Stimulated activated memory B cell treated with anti-CD40 and anti-IgM and Interleukin-4, amounts not matched to agents 10 μg/mL and 1 μg/mL and 100 μg/mL, for 72 hours (primary cell): ENCODE measurements at regions not wholly inside any gene's neighbourhood (a gene's known extent, or its start where the extent isn't known, plus 50 kb on each side); places are given as distances from the start of the nearest gene placed in this dataset.
"Not testable (repeated sequence)": the region's sequence is repeated elsewhere in the genome, so short reads cannot be mapped to it uniquely, and the experiment has no call there.

Experiments
- ATAC-seq: fragments of 150-1000 bp; cut with Tn5 transposase; 2 replicates; pipeline ENCODE4 v1.10.0; 2021
- H3K27ac Mint-ChIP-seq: one replicate; pipeline ENCODE4 v1.8.0; 2022; ENCODE audit warnings: mild to moderate bottlenecking, mixed read lengths
- H3K27me3 Mint-ChIP-seq: one replicate; pipeline ENCODE4 v1.8.0; 2022; ENCODE audit warnings: mixed read lengths
- H3K36me3 Mint-ChIP-seq: one replicate; pipeline ENCODE4 v1.8.0; 2022; ENCODE audit warnings: mixed read lengths
- H3K4me1 Mint-ChIP-seq: one replicate; pipeline ENCODE4 v1.8.0; 2022; ENCODE audit warnings: mixed read lengths
- H3K4me3 Mint-ChIP-seq: one replicate; pipeline ENCODE4 v1.8.0; 2022; ENCODE audit warnings: mild to moderate bottlenecking, moderate library complexity, mixed read lengths
- H3K9me3 Mint-ChIP-seq: one replicate; pipeline ENCODE4 v1.8.0; 2022; ENCODE audit warnings: mixed read lengths

DNA sequence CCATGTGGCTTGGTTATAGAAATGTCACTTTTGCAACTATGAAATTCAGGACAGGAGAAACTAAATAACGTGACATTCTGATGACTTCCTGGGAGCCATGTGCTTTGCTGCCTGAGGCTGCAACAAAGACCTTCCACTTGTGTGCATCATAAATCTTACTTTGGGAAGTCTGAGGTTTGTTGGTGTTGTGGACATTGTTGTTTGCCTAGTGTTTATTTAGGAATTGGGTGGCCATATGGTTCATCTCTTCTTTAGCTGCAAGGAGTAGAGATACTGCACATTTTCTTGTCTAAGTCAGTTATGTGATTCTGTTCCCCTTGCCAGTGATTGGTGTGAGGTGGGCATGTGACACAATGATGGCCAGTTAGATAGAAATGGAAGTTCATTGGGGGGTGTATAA, 167.3 kb upstream of the SSTR1 start:
- Mint-ChIP-seq H3K27ac (no peak overlapping the region), H3K9me3 (no peaks in the 10 kb centered on the region), H3K4me1 (no peaks in the 10 kb centered on the region), H3K27me3 (no peaks in the 10 kb centered on the region), H3K4me3 (no peak overlapping the region), H3K36me3 (no peaks in the 10 kb centered on the region)
- ATAC-seq: no peak

DNA sequence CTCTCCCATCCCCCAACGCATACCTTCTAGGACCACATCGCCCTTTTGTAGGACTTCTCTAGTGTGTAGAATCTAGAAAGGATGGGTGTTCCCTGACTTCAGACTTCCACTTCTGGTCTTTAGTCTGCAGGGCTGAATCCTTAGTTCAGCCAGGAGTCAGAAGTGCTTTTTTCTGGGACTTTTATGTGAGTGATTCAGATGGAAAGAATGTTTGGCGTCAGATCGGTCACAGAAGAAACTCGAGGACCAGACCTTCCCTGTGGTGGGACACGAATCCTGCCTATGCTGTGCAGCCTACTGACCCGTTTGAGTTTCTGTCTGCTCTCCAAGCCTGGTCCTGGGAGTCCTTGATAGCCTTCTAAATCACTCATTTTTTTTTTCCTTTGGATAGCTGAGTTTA, 165.4 kb upstream of the SSTR1 start:
- no peak overlapping the region for H3K4me3 Mint-ChIP-seq
- H3K27me3 Mint-ChIP-seq: no peaks in the 10 kb centered on the region
- no peaks in the 10 kb centered on the region for H3K4me1 Mint-ChIP-seq
- no peaks in the 10 kb centered on the region for H3K36me3 Mint-ChIP-seq
- H3K27ac Mint-ChIP-seq: no peak overlapping the region
- H3K9me3 Mint-ChIP-seq: no peaks in the 10 kb centered on the region
- no peak for ATAC-seq

DNA sequence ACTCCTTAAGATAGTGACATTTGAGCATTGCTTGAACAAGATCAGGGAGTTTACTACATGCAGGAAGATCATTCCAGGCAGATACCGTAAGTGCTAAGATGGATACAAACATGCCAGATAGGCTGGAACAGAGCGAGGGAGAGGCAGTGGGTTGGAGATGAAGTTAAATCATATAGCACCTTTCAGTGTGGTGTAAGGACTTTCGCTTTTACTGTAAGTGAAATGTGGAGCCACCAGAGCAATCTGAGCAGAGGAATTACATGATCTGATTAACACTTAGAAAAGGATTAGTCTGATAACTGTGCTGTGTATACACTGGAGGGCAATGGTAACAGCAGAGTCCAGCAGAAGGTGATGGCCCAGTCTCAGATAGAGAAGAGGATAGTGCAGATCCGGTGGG, 163.0 kb upstream of the SSTR1 start:
- H3K4me3 Mint-ChIP-seq: no peak overlapping the region
- H3K4me1 Mint-ChIP-seq: no peaks in the 10 kb centered on the region
- H3K9me3 Mint-ChIP-seq: peaks cover 10% of the 10 kb centered on the region
- no peaks in the 10 kb centered on the region for H3K27me3 Mint-ChIP-seq
- H3K36me3 Mint-ChIP-seq: no peaks in the 10 kb centered on the region
- ATAC-seq: no peak
- H3K27ac Mint-ChIP-seq: no peak overlapping the region

DNA sequence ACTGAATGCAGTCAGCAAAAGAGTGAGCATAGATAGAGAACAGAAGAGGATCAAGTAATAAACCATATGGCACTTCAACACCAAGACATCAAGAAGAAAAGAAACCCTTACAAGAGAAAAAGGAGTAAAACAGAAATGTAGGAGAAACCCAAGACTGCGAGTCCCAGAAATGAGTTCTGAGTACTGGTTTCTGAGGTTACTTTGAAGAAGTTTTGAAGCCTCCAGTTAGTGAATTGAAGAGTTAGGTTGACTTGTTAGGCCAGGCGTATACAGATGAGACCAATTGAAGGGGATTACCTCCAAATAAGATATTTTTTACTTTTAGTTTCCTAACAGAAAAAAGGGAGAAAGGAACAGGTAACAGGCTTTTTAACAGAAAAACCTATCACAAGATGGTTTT, 162.2 kb upstream of the SSTR1 start:
- Mint-ChIP-seq H3K9me3 (peaks cover 10% of the 10 kb centered on the region), H3K4me3 (no peak overlapping the region), H3K27ac (no peak overlapping the region), H3K4me1 (no peaks in the 10 kb centered on the region), H3K27me3 (no peaks in the 10 kb centered on the region), H3K36me3 (no peaks in the 10 kb centered on the region)
- no peak for ATAC-seq

DNA sequence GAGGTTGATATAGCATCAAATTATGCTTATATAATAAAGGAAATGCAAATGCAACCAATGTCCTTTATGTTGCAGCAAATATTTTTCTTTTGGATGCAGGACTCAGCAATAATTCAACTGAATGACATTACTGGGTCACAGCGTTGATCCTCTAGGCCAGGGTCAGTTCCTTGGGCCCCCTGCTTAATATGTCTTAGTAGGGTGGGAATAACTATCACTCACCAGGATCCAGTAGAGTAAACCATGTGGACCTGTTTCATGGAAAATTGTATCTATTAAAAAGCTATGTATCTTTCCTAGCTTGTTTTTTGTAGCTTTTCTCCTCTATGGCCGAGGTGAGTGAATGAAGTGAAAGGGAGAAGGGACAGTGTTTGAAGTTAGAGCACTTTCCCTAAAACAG, 161.5 kb upstream of the SSTR1 start:
- Mint-ChIP-seq H3K36me3 (no peaks in the 10 kb centered on the region), H3K4me1 (no peaks in the 10 kb centered on the region), H3K9me3 (peaks cover 11% of the 10 kb centered on the region), H3K27ac (no peak overlapping the region), H3K4me3 (no peak overlapping the region), H3K27me3 (no peaks in the 10 kb centered on the region)
- ATAC-seq: no peak

DNA sequence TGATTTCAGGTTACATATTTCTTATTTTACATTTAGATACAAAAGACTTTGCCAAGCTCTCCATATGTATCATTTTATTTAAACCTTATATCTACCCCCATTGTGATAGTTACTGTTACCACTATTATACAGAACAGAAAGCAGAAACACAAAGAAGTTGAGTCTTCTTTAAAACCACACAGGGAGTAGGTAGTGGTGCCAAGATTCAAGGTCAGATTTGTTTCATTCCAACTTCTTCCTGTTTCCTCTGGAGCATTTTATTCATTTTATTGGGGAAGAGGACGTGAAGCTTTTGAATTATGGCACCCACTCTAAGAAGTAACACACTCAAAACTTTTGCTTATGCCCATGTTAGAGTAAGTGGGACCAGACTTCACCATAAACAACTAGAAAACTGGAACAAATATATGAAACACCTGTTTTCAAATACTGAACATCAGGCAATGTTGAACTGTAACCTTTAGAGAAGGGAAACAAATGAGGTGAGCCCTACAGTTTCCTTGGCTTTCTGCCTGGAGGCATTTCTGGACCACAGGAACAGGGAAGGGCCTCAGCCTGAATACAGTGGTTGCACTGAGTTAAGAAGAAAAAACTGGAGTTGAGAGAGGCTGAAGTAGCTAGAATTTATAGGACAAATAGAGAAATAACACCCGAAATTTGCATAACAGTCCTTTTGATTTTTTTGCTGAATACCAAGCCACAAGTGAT, 160.4 kb upstream of the SSTR1 start:
- H3K9me3 Mint-ChIP-seq: peaks cover 13% of the 10 kb centered on the region
- no peak overlapping the region for H3K27ac Mint-ChIP-seq
- no peaks in the 10 kb centered on the region for H3K4me1 Mint-ChIP-seq
- no peak overlapping the region for H3K4me3 Mint-ChIP-seq
- H3K36me3 Mint-ChIP-seq: no peaks in the 10 kb centered on the region
- H3K27me3 Mint-ChIP-seq: no peaks in the 10 kb centered on the region
- no peak for ATAC-seq

DNA sequence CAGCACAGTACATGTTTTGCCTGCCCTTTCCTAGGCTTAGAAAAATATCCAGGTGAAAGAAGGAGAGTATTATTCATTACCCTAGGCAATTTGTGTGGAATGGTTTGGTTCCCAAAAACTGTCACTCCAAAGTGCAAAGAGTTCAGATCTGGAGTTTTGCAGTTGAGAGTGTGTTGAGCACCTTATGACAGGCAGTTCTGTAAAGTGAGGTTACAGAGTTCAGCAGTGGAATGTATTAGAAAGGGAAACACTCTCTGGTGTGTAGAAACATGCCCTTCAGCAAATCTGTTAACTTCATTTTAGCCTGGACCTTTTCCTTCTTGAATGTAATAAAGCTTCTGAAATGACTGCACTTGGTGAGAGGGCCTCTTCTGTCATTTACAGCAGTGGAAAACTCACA, 154.0 kb upstream of the SSTR1 start:
- Mint-ChIP-seq H3K4me3 (no peak overlapping the region), H3K36me3 (no peaks in the 10 kb centered on the region), H3K27ac (no peak overlapping the region), H3K4me1 (no peaks in the 10 kb centered on the region), H3K27me3 (no peaks in the 10 kb centered on the region), H3K9me3 (peaks cover 7% of the 10 kb centered on the region)
- no peak for ATAC-seq

DNA sequence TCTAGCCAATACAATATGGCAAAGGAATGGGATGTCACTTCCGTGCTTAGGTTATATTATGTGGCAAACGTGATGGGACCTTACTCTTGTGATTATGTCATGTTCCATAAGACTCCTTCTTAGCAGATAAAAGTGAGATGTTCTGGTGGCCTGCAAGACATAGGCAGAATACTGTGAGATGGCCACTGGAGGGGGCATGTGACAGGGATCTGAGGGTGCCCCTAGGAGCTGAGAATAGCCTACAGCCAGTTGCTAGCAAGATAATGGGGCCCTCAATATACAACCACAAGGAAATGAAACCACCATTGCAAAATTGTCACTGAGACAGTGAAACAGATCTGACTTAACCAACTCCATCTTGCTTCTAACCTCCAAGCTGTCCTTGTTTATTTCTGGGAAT, 151.4 kb upstream of the SSTR1 start:
- no peak for ATAC-seq
- H3K27me3 Mint-ChIP-seq: no peaks in the 10 kb centered on the region

DNA sequence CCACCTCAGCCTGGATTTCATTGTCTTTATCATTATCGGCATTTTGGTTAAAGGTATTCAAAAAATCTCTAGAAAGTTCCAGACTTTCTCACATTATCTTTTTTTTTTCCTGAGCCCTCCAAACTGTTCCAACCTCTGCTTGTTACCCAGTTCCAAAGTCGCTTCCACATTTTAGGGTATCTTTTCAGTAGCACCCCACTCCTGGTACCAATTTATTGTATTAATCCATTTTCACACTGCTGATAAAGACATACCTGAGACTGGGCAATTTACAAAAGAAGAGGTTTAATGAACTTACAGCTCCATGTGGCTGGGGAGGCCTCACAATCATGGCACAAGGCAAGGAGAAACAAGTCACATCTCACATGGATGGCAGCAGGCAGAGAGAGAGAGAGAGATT, 145.5 kb upstream of the SSTR1 start:
- not testable (repeated sequence) for H3K27ac Mint-ChIP-seq, H3K9me3 Mint-ChIP-seq, H3K27me3 Mint-ChIP-seq, ATAC-seq, H3K36me3 Mint-ChIP-seq, H3K4me3 Mint-ChIP-seq, H3K4me1 Mint-ChIP-seq

More for the DNA sequence above, 151.4 kb upstream of the SSTR1 start:
- H3K36me3 Mint-ChIP-seq: no peaks in the 10 kb centered on the region
- H3K4me1 Mint-ChIP-seq: no peaks in the 10 kb centered on the region
- H3K4me3 Mint-ChIP-seq: no peak overlapping the region
- peaks cover 3% of the 10 kb centered on the region for H3K9me3 Mint-ChIP-seq
- H3K27ac Mint-ChIP-seq: no peak overlapping the region

DNA sequence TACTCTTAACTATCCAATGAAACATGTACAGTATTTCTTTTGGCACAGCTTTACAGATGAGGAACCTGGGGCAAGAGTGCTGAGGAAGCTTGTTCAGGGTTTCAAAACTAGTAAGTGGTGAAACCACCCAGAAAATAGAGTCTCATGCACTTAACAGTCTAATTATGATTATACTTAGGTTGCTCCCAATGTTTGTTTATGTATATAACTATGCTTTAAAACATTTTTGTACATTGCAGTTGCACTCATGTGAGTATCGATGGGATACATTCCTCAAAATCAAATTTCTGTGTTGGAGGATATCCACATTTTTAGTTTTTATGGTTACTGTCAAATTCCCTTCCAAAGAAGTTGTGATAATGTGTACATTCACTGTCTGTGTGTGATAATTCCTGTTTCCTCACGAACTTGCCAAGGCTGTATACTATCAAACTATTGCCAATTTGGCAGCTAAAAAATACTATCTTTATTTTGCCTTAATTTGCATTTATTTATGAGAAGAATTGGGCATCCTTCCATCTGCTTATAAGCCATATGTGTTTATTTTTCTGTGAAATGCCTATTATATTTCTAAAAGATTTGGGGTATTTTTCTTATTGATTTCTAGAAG, 143.9 kb upstream of the SSTR1 start:
- Mint-ChIP-seq H3K4me3 (no peak overlapping the region), H3K27me3 (no peaks in the 10 kb centered on the region), H3K4me1 (no peaks in the 10 kb centered on the region), H3K36me3 (no peaks in the 10 kb centered on the region), H3K27ac (no peak overlapping the region), H3K9me3 (peaks cover 10% of the 10 kb centered on the region)
- no peak for ATAC-seq

DNA sequence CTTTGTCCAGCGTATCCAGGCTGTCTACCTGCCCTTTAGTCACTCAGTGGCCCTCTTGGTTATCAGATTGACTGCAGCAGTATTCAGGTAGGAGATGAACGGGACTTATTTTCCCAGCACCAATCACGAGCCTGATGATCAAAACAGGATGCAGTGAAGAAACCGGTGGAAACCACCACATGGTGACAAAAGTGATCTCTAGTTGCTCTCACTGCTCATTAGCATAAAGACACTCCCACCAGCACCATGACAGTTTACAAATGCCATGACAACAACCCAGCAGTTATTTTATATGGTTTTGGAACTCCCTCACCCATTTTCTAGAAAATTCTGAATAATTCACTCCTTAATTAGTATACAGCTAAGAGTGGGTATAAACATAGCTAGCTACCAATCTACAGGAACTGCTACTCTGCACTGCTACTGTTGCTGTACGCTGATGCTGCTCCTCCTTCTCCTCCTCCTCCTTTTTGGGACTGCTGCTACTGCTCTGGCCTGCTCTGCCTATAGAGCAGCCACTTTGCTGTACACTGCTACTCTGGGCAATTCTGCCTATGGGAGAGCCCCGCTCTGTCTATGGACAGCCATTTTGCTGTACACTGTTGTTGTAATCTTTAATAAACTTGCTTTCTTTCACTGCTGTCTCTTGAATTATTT, 142.5 kb upstream of the SSTR1 start:
- Mint-ChIP-seq H3K27me3 (no peaks in the 10 kb centered on the region), H3K9me3 (peaks cover 11% of the 10 kb centered on the region), H3K27ac (no peak overlapping the region), H3K4me1 (no peaks in the 10 kb centered on the region), H3K36me3 (no peaks in the 10 kb centered on the region), H3K4me3 (no peak overlapping the region)
- no peak for ATAC-seq

DNA sequence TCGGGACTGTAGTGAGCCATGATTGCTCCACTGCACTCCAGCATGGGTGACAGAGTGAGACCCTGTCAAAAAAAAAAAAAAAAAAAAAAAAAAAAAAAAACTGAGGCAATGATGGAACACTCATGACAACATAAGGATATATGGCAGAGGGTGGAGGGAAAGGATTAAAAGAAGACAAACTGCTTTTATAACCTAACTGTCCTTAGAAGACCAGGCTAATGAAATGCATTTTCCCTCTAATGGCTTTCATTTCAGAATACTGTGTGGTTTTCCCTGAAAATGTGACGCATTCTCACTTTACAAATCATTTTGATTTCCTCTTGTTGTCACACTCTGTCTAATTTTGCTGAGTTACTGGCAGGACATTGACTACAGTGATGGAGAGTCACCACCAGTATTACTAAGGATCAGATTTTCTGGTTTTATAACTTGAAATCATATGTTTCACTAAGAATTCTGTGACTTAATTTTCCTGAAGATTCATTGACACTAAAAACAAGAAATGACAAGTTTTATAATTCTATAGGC, 137.6 kb upstream of the SSTR1 start:
- no peaks in the 10 kb centered on the region for H3K36me3 Mint-ChIP-seq
- H3K4me3 Mint-ChIP-seq: no peak overlapping the region
- H3K9me3 Mint-ChIP-seq: peaks cover 3% of the 10 kb centered on the region
- ATAC-seq: no peak
- no peaks in the 10 kb centered on the region for H3K4me1 Mint-ChIP-seq
- no peaks in the 10 kb centered on the region for H3K27me3 Mint-ChIP-seq
- H3K27ac Mint-ChIP-seq: no peak overlapping the region

DNA sequence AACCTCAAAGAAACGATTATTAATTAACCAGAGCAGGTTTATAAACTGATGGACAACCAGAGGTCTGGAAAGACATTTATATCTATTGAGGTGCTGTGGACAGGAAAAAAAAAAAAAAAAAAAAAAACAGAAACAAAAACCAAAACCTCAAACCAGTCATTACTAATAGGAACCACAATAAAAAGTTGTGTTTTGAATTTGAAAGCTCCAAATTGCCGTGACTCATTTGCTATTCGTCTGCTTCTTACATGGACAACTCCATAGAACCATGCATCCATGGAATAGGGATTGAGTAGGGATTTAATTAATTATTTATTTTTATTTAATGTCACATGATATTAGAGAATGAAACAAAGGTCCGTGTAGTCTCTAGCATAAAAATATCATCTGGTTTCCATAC, 134.1 kb upstream of the SSTR1 start:
- no peak for ATAC-seq
- no peaks in the 10 kb centered on the region for H3K4me1 Mint-ChIP-seq
- peaks cover 10% of the 10 kb centered on the region for H3K9me3 Mint-ChIP-seq
- H3K27me3 Mint-ChIP-seq: no peaks in the 10 kb centered on the region
- no peaks in the 10 kb centered on the region for H3K36me3 Mint-ChIP-seq
- H3K27ac Mint-ChIP-seq: no peak overlapping the region
- no peak overlapping the region for H3K4me3 Mint-ChIP-seq

DNA sequence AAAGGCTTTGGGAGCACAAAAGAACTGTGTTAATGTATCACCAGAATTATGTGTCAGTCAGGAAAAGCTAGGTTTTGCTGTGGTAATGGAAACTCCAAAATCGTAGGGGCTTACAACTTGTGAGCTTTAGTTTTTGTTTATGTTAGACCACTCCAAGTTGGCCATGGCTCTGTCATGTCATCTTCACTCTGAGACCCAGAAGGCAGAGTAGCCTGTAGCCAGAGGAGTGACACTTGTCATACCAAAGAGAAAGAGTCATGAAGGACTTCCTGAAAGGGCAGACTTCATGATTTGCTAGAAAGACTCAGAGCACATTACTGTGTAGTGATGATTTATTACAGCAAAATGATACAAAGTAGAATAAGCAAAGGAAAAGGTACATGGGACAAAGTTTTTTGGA, 133.6 kb upstream of the SSTR1 start:
- H3K27me3 Mint-ChIP-seq: no peaks in the 10 kb centered on the region
- no peak overlapping the region for H3K27ac Mint-ChIP-seq
- ATAC-seq: no peak
- H3K9me3 Mint-ChIP-seq: peaks cover 10% of the 10 kb centered on the region
- H3K4me1 Mint-ChIP-seq: no peaks in the 10 kb centered on the region
- H3K36me3 Mint-ChIP-seq: no peaks in the 10 kb centered on the region
- no peak overlapping the region for H3K4me3 Mint-ChIP-seq

DNA sequence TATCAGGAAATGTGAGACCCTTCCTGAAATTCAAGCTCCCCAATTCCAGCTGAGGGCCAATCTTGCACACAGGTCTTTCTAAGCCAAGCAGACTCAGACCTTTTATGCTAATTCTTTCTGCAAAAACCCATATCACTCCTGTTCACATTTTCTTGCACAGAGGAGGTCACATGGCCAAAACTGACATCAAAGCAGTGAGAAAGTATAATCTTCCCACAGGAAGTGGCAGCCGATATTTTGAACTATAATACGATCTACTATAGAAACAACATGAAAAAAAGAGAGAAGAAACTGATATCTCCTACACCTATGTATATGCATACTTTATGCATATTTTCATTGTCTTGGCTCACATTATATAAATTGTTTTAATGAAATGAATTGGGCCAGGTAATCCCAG, 132.9 kb upstream of the SSTR1 start:
- H3K9me3 Mint-ChIP-seq: peaks cover 6% of the 10 kb centered on the region
- no peaks in the 10 kb centered on the region for H3K27me3 Mint-ChIP-seq
- no peak for ATAC-seq
- no peaks in the 10 kb centered on the region for H3K4me1 Mint-ChIP-seq
- H3K4me3 Mint-ChIP-seq: no peak overlapping the region
- no peaks in the 10 kb centered on the region for H3K36me3 Mint-ChIP-seq
- H3K27ac Mint-ChIP-seq: no peak overlapping the region

DNA sequence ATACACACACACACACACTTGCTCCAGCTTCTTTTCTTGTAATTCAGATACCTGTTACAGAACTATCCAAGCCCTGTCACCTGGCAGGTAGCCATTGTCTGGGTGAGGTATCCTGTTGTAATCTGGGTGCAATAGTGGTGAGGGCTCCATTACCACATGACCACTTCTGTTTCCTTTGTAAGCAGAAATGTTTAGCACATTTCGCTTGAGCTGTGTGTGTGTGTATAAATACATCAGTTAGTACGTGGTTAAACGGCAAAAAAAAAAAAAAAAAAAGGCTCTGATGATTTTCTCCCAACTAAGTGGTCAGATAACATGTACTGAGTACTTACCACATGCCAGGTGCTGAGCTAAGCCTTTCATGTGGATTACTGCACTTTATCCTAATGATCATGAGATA, 129.3 kb upstream of the SSTR1 start:
- no peak overlapping the region for H3K27ac Mint-ChIP-seq
- no peak overlapping the region for H3K4me3 Mint-ChIP-seq
- H3K36me3 Mint-ChIP-seq: no peaks in the 10 kb centered on the region
- no peaks in the 10 kb centered on the region for H3K4me1 Mint-ChIP-seq
- H3K9me3 Mint-ChIP-seq: peaks cover 6% of the 10 kb centered on the region
- H3K27me3 Mint-ChIP-seq: no peaks in the 10 kb centered on the region
- ATAC-seq: no peak
